ENCODE measurements at regions not wholly inside any gene's neighbourhood (a gene's known extent, or its start where the extent isn't known, plus 50 kb on each side); places are given as distances from the start of the nearest gene placed in this dataset.

DNA sequence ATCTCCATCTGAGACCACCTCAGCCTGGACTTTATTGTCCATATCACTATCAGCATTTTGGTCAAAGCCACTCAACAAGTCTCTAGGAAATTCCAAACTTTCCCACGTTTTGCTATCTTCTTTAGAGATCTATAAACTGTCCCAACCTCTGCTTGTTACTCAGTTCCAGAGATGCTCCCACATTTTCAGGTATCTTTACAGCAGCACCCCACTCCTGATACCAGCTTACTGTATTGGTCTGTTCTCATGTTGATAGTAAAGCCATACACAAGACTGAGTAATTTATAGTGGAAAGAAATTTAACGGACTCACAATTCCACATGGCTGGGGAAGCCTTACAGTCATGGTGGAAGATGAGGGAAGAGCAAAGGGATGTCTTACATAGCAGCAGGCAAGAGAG is 465.4 kb upstream of the PBX1 start:
- no peaks in the 10 kb centered on the region for H3K4me1 ChIP-seq (ENCODE audit: control insufficient read depth in 1 of 2, insufficient read depth in 2 of 2, low read depth in 1 of 2, low read length in 1 of 2)
- H3F3A ChIP-seq (replicated peaks; ENCODE audit: insufficient read depth), result no peaks in the 10 kb centered on the region
- no peaks in the 10 kb centered on the region for H3K79me2 ChIP-seq (ENCODE audit: insufficient read depth)
- CTCF ChIA-PET, result no interaction called here
- H4K20me1 ChIP-seq (ENCODE audit: insufficient read depth), result no peaks in the 10 kb centered on the region
- H3K4me2 ChIP-seq, result no peak overlapping the region
- H3K27me3 ChIP-seq (ENCODE audit: insufficient read depth), result no peaks in the 10 kb centered on the region
- no peak overlapping the region for H3K27ac ChIP-seq (ENCODE audit: low read depth in 2 of 2, low read length in 1 of 2)
- no peaks in the 10 kb centered on the region for H3K36me3 ChIP-seq (replicated peaks in 1 of 2; ENCODE audit: control insufficient read depth in 1 of 2, insufficient read depth in 2 of 2, low read length in 1 of 2)
- H3K9me2 ChIP-seq, result no peaks in the 10 kb centered on the region
- WGBS (ENCODE audit: low lambda C conversion rate), result 19% methylated on average over 2 of the region's 2 CpGs
- DNase-seq, result no peak
- no peak overlapping the region for H3K4me3 ChIP-seq (ENCODE audit: low read depth in 2 of 2, low read length in 1 of 2)
- POLR2A ChIA-PET, result no interaction called here
- no peaks in the 10 kb centered on the region for H3K9me3 ChIP-seq
- H3K9ac ChIP-seq, result no peak overlapping the region
- no peak overlapping the region for H2AFZ ChIP-seq (ENCODE audit: low read depth)
- TF ChIP-seq RAD21 (IDR thresholded peaks at IDR 0.05; ENCODE audit: low read length) (no peak), EP300 (IDR thresholded peaks at IDR 0.05; ENCODE audit: borderline replicate concordance in 1 of 2, low read depth in 1 of 2, low read length in 1 of 2) (no peak), SIN3A (IDR thresholded peaks at IDR 0.05; ENCODE audit: borderline replicate concordance, low read depth, low read length) (no peak), POLR2AphosphoS5 (IDR thresholded peaks at IDR 0.05; ENCODE audit: low read depth, low read length) (no peak), RXRA (IDR thresholded peaks at IDR 0.05; ENCODE audit: borderline replicate concordance, low read depth) (no peak), JUND (IDR thresholded peaks at IDR 0.05) (no peak), GABPA (IDR thresholded peaks at IDR 0.05; ENCODE audit: low read depth) (no peak), FOXM1 (IDR thresholded peaks at IDR 0.05; ENCODE audit: low read depth) (no peak), MXI1 (IDR thresholded peaks at IDR 0.05; ENCODE audit: low read depth, low read length) (no peak), EZH2phosphoT487 (IDR thresholded peaks at IDR 0.05; ENCODE audit: borderline replicate concordance, low read depth) (no peak), TCF12 (IDR thresholded peaks at IDR 0.05) (no peak), NRF1 (IDR thresholded peaks at IDR 0.05; ENCODE audit: low read depth, low read length) (no peak)
- TF ChIP-seq, protein P1, sequence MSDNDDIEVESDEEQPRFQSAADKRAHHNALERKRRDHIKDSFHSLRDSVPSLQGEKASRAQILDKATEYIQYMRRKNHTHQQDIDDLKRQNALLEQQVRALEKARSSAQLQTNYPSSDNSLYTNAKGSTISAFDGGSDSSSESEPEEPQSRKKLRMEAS (IDR thresholded peaks at IDR 0.05; ENCODE audit: low read depth), result no peak
- TF ChIP-seq, protein P2, sequence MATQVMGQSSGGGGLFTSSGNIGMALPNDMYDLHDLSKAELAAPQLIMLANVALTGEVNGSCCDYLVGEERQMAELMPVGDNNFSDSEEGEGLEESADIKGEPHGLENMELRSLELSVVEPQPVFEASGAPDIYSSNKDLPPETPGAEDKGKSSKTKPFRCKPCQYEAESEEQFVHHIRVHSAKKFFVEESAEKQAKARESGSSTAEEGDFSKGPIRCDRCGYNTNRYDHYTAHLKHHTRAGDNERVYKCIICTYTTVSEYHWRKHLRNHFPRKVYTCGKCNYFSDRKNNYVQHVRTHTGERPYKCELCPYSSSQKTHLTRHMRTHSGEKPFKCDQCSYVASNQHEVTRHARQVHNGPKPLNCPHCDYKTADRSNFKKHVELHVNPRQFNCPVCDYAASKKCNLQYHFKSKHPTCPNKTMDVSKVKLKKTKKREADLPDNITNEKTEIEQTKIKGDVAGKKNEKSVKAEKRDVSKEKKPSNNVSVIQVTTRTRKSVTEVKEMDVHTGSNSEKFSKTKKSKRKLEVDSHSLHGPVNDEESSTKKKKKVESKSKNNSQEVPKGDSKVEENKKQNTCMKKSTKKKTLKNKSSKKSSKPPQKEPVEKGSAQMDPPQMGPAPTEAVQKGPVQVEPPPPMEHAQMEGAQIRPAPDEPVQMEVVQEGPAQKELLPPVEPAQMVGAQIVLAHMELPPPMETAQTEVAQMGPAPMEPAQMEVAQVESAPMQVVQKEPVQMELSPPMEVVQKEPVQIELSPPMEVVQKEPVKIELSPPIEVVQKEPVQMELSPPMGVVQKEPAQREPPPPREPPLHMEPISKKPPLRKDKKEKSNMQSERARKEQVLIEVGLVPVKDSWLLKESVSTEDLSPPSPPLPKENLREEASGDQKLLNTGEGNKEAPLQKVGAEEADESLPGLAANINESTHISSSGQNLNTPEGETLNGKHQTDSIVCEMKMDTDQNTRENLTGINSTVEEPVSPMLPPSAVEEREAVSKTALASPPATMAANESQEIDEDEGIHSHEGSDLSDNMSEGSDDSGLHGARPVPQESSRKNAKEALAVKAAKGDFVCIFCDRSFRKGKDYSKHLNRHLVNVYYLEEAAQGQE (IDR thresholded peaks at IDR 0.05; ENCODE audit: low read depth, low read length), result no peak
- TF ChIP-seq, protein P3, sequence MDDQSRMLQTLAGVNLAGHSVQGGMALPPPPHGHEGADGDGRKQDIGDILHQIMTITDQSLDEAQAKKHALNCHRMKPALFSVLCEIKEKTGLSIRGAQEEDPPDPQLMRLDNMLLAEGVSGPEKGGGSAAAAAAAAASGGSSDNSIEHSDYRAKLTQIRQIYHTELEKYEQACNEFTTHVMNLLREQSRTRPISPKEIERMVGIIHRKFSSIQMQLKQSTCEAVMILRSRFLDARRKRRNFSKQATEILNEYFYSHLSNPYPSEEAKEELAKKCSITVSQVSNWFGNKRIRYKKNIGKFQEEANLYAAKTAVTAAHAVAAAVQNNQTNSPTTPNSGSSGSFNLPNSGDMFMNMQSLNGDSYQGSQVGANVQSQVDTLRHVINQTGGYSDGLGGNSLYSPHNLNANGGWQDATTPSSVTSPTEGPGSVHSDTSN (IDR thresholded peaks at IDR 0.05), result no peak
- TF ChIP-seq, protein P4, sequence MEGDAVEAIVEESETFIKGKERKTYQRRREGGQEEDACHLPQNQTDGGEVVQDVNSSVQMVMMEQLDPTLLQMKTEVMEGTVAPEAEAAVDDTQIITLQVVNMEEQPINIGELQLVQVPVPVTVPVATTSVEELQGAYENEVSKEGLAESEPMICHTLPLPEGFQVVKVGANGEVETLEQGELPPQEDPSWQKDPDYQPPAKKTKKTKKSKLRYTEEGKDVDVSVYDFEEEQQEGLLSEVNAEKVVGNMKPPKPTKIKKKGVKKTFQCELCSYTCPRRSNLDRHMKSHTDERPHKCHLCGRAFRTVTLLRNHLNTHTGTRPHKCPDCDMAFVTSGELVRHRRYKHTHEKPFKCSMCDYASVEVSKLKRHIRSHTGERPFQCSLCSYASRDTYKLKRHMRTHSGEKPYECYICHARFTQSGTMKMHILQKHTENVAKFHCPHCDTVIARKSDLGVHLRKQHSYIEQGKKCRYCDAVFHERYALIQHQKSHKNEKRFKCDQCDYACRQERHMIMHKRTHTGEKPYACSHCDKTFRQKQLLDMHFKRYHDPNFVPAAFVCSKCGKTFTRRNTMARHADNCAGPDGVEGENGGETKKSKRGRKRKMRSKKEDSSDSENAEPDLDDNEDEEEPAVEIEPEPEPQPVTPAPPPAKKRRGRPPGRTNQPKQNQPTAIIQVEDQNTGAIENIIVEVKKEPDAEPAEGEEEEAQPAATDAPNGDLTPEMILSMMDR (IDR thresholded peaks at IDR 0.05), result no peak
- TF ChIP-seq, protein P5, sequence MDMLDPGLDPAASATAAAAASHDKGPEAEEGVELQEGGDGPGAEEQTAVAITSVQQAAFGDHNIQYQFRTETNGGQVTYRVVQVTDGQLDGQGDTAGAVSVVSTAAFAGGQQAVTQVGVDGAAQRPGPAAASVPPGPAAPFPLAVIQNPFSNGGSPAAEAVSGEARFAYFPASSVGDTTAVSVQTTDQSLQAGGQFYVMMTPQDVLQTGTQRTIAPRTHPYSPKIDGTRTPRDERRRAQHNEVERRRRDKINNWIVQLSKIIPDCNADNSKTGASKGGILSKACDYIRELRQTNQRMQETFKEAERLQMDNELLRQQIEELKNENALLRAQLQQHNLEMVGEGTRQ (IDR thresholded peaks at IDR 0.05; ENCODE audit: borderline replicate concordance, low read depth, low read length), result no peak

Measured in SK-N-SH (cell line).